ENCODE measurements at regions not wholly inside any gene's neighbourhood (a gene's known extent, or its start where the extent isn't known, plus 50 kb on each side); places are given as distances from the start of the nearest gene placed in this dataset.

DNA sequence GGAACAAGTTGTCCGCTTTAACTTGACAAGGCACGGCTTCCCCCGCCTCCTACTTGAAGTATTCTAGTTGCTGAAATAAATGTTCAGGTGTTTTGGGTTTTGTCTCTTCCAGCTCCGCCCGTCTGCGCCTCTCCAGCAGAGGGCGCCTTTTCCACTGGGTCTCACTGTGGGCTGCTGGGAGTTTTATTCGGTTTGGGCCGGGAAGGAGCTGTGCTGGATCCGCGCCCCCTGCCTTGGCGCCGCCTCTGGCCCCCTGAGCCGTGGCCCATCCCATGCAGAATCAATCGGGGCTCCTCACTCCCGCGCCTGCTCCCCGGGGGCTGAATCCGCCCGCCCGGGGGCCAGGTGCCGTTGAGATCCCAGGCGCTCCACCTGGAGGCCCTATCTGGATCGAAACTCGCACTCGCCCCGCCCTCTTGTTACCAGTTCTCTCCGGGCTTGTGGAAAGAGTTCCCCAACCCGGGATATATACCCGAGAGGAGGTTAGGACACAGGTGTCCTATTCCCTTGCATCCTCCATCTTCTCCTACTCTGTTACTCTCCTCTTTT, 51.0 kb upstream of the TCF21 start:
- peak; percentile 85 for DNase-seq (ENCODE audit: low spot score)

Measured in ecto neural progenitor cell (in vitro differentiated cells).